ENCODE measurements at regions not wholly inside any gene's neighbourhood (a gene's known extent, or its start where the extent isn't known, plus 50 kb on each side); places are given as distances from the start of the nearest gene placed in this dataset.

DNA sequence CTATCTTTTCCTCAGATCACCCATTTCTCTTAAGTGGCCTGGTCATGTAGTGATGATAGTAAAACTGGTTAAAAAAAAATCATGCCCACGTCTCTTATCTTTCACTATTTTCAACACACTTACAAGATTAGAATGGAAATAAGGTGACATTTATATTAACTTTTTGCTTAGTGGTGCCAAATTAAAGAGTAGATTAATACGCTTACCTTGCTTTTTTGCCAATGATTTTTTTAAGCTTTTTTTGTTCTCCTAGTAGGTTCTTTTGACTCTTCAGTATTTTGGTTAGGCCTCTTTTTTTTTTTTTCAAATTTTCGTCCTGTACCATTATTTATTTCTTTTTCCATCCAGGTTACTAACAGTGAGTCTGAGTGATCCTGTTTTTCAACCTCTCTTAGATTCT, 147.9 kb downstream of the PTCSC3 start:
- no peak for DNase-seq (ENCODE audit: low read depth)

DNA sequence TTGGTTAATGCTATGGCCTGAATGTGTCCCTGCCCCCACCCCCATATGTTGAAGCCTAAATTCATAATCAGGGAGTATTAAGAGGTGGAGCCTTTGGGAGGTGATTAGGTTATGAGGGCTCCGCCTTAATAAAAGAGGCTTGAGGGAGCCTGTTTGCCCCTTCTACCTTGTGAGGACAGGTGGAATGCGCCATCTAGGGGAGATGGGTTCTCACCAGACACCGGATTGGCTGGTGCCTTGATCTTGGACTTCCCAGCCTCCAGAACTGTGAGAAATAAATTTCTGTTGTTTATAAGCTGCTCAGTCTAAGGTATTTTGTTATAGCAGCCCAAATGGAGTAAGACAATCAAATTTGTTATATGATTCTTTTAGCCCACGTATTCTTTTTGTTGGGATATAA, 148.3 kb downstream of the PTCSC3 start:
- DNase-seq (ENCODE audit: low read depth), result no peak

DNA sequence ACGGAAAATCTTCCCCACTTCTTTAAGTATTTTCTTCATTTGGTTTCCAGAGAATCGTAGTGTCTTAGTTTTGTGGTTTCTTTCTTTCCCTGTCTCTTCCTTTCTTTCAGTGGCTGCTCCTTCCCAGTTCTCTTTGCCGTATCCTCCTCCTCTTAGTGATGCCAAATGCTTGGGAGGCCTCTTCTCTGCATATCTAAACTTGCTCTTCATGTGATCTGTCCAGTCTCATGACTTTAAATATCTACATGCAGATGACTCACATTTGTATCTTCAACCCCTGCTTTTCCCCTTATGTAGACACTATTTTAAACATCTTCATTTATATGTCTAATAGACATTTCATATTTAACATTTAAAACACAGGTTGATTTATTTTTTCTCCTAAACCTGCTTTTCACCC, 149.2 kb downstream of the PTCSC3 start:
- no peak for DNase-seq (ENCODE audit: low read depth)

DNA sequence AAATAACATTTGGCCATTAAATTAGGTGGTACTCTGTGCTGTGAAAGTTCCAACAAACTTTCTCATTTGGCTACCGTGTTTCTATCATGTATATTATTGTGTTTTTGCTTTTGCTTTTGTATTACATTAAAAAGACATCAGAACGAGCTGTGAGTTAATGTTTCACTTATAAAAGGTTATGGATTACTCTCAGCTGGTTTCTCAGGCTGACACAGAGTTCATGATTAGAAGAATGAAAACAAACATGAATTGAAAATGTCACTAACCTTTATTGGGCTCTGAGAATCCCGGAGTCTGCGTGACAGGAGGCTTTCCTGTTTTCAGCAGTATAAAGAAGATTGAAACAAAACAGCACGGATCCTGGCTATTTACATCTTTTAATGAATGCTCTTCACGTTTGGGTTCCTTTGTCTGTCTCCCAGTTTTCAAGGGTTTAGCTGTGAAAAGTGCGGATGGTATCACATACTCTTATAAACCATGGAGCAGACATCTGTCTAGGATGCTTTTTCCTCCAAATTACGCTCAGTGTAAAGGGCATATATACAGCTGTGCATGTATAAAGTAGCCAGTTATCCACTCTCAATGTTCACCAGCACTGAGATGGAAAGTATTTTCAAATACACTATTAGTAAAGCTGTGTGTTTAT, 153.6 kb downstream of the PTCSC3 start:
- no peak for DNase-seq (ENCODE audit: low read depth)

DNA sequence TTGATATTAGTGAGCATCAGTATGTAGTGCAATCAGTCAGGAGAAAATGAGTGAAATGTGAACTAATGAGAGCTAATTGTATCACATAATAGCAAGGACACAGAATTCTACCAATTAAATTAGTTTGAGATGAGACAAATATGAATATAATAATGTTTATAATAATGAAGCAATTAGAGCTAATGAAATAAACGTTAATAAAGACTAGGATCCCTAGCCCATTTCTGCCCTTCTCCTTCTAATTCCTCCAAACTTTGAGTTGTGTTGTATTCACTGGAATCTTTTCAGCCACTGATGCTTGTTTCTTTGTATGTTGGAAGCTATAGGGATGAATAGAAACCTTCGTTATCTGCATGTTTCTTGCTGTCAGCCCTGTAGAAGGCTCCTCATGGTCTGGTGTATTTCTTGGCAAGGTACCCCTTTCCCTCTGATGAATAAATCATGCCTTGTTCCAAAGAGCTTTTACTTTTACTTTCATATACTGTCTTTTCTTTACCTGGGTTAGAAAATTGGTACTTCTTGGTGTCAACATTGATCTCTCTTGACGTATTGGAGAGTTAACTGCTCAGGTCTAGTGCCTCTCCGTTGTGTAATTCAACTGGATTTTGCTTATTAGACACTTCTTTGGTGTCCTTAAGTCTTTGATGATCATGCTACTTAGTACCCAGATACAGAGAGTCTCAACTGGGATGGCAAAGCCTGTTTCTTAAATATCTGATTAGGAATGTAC, 154.8 kb downstream of the PTCSC3 start:
- DNase-seq (ENCODE audit: low read depth), result no peak

DNA sequence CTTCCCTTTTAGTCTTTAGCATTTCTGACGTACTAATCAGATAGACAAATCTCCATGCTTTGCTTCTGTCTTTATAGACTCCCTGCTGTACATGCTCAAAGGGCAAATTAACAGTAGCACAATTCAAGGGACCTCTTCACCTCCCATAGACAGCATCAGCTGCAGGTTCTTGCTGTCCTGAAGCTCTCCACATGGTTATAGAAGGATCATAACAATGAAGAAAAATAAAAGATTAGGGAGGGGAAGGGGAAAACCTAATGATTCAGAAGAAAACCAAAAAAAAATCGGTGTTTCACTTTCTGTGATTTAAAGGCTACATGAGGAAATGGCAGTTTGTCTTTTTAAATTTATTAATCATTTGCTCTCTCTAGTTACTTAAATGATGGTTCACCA, 155.5 kb downstream of the PTCSC3 start:
- DNase-seq (ENCODE audit: low read depth), result no peak

- DNase-seq (ENCODE audit: low read depth), result no peak
Observed at GRCh38 chr14:36020120-36021029, 156.1 kb downstream of the PTCSC3 start.

- no peak for DNase-seq (ENCODE audit: low read depth)
Observed at GRCh38 chr14:36019126-36019525, 157.4 kb downstream of the PTCSC3 start.

DNA sequence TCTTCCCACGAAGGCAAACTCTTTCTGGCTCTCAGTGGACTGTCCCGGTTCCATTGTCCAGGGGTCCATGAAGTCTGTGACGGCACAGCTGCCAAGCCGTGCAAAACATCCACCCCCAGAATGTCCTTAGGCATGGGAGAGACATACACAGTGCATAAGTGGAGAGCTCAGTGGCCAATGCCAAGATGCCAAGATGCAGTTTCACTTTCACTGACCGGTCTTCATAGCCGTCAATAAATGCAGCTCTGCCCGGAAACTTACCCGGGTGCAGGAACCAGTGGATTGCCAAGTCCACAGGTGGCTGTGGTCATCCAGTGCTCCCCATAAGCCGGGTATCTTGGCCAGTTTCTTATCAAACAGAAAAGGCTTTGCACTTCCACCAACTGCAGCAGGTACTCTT, 162.3 kb downstream of the PTCSC3 start:
- DNase-seq (ENCODE audit: low read depth), result no peak

GRCh38 chr14:36013483-36013882, 163.0 kb downstream of the PTCSC3 start:
- no peak for DNase-seq (ENCODE audit: low read depth)

- no peak for DNase-seq (ENCODE audit: low read depth)
Observed at GRCh38 chr14:36012621-36013020, 163.9 kb downstream of the PTCSC3 start.

DNA sequence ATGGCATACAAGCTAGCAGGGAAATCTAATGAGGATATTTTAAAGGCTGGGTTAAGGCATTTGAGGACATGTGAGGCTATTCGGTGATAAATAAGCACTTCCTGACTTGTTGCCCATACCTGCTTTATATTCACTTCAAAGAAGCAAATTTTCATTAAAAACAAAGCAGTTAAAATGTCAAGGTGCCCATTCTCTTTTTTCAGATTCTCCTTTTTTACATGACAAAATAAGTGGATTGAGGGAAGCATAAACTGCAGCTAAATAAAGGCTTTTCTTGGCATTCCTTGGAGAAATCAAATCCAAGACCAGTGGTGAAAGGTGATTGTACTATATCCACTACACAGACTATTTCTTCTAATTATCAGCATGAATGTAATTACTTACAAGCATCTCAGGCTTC, 166.9 kb downstream of the PTCSC3 start:
- DNase-seq (ENCODE audit: low read depth), result no peak

- no peak for DNase-seq (ENCODE audit: low read depth)
Observed at GRCh38 chr14:36006623-36007022, 169.9 kb downstream of the PTCSC3 start.

GRCh38 chr14:36005670-36006069, 170.9 kb downstream of the PTCSC3 start:
- no peak for DNase-seq (ENCODE audit: low read depth)

DNA sequence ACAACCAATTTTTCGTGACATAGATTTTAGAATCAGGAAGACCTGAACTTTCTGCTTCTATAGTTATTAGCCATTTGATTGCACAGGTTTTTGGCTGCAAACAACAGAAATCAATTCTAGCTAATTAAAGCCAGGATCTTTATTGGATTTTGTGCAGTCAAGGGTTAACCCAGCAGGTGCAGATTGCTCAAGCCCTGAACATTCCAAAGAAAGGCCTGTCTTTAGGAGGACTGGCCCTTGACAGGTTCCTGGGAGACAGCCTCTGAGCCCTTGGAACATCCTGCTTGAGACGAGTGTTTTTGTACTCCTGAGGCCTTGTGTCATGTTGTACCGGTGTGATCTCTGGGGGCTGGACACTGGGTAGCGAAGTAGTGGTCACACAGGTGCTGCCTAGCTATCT, 174.6 kb downstream of the PTCSC3 start:
- DNase-seq (ENCODE audit: low read depth), result no peak

GRCh38 chr14:35999294-35999693, 173.2 kb downstream of the BRMS1L start:
- no peak for DNase-seq (ENCODE audit: low read depth)

- no peak for DNase-seq (ENCODE audit: low read depth)
Observed at GRCh38 chr14:35998303-35998702, 172.2 kb downstream of the BRMS1L start.

DNA sequence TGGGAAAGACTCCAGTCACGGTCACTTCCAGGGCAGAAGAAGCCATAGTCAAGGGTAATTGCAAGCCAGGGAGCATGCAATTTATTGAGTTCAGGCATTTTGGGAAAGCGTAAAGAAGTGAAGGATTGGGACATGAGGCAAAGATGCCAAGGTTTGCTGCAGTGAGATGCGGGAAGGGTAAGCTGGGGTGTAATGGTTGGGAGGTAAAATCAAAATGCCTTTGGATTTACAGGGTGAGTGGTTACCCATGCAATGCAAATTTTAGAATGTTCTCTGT, 167.5 kb downstream of the BRMS1L start:
- DNase-seq (ENCODE audit: low read depth), result no peak

DNA sequence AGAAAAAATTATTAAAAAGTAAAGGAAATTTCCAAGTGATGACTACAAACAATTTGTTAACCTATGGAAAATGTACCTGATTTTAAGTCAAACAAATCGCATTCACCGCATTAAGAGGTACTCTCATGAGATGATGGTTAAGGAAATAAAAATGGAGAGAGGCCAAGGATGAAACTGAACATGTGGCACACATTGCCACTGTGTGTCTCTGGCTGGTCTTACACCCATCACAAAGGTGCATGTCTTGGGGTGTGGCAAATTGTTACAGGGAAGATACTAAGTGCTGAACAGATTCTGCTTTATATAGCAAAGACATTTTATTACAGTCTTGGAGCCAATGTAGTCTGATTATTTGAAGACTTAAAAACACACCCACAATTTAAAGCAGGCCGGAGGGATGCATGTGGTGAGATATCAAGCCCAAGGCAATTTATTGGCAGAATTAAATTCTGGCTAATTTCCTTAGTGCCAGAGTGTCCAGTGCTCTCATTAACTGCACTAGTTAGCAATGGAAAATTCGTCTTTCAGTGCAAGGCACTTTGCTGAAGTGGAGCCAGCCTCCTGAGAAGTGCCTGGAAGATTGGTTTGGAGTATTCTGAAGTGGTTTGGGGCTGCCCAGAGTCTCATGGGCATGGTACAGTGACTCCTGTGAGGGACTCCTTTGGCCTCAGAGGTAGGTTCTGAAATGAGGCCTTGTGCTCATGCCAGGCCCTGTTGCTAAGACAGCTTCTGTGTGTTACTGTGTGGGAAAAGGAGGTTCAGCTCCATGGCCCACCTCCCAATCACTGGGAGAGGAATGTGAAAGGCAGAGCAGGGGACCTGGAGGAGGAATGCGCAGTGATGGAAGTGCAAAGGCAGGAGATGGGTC, 166.9 kb downstream of the BRMS1L start:
- no peak for DNase-seq (ENCODE audit: low read depth)

DNA sequence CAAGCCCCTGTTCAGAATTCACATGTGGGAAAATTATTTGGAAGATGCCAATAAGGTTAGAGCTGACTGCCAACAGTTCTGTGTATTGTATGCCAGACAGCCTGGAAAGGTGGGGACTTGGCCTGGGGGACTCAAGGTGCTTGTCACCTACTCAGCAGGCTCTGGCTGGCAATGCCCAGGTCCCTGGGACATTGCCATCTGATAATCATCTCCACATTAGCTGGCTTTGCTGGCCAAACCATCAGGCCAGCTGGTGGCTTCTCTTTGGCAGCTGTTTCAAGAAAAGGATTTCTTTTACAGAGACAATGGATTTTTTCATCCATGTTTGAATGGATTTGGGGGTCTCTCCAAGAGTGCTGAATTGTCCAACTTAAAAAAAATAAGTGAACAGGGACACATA, 165.2 kb downstream of the BRMS1L start:
- DNase-seq (ENCODE audit: low read depth), result no peak

GRCh38 chr14:35989736-35990135, 163.6 kb downstream of the BRMS1L start:
- DNase-seq (ENCODE audit: low read depth), result no peak
